ENCODE measurements at regions not wholly inside any gene's neighbourhood (a gene's known extent, or its start where the extent isn't known, plus 50 kb on each side); places are given as distances from the start of the nearest gene placed in this dataset.
"Not testable (repeated sequence)": the region's sequence is repeated elsewhere in the genome, so short reads cannot be mapped to it uniquely, and the experiment has no call there.

- TF ChIP-seq CTCF, POLR2A (IDR thresholded peaks at IDR 0.05): not testable (repeated sequence)
These were observed 131.0 kb upstream of the PITX1 start for GRCh38 chr5:135164873-135165614.
